MM.1S (cell line): ENCODE measurements at regions not wholly inside any gene's neighbourhood (a gene's known extent, or its start where the extent isn't known, plus 50 kb on each side); places are given as distances from the start of the nearest gene placed in this dataset.

Experiments
- DNase-seq: peaks from one replicate; pipeline ENCODE4 v3.0.0-alpha.2; 2015
- H2AFZ ChIP-seq: fragments of 300-600 bp; sonication (generic); 2 replicates; pipeline ENCODE4 v1.6.0; 2016; ENCODE audit warnings: antibody characterized with exemption, low read length
- H3F3A ChIP-seq: fragments of 300-600 bp; sonication (generic); 2 replicates; pipeline ENCODE4 v1.6.1; 2016; ENCODE audit warnings: mild to moderate bottlenecking, antibody characterized with exemption, low read length, moderate library complexity, mixed read lengths; ENCODE audit not compliant: insufficient read depth
- H3K27ac ChIP-seq: fragments of 300-600 bp; sonication (generic); 2 replicates; pipeline ENCODE4 v1.5.1; 2016; ENCODE audit warnings: mild to moderate bottlenecking, low read length
- H3K27me3 ChIP-seq: fragments of 300-600 bp; sonication (generic); replicated peaks from 2 replicates; pipeline ENCODE4 v1.6.0; 2016; ENCODE audit warnings: low read length; ENCODE audit not compliant: insufficient read depth
- H3K36me3 ChIP-seq: fragments of 300-600 bp; sonication (generic); replicated peaks from 2 replicates; pipeline ENCODE4 v1.6.1; 2016; ENCODE audit warnings: mild to moderate bottlenecking, low read length, mixed read lengths; ENCODE audit not compliant: insufficient read depth
- H3K4me1 ChIP-seq: fragments of 300-600 bp; sonication (generic); 2 replicates; pipeline ENCODE4 v1.6.1; 2016; ENCODE audit warnings: low read length, mixed read lengths
- H3K4me2 ChIP-seq: fragments of 300-600 bp; sonication (generic); 2 replicates; pipeline ENCODE4 v1.6.0; 2016; ENCODE audit warnings: low read depth, low read length
- H3K4me3 ChIP-seq: fragments of 300-600 bp; sonication (generic); 2 replicates; pipeline ENCODE4 v1.5.1; 2016; ENCODE audit warnings: low read length, mixed read lengths
- H3K79me2 ChIP-seq: fragments of 300-600 bp; sonication (generic); 2 replicates; pipeline ENCODE4 v1.6.1; 2016; ENCODE audit warnings: mixed run types, low read length, mixed read lengths
- H3K9ac ChIP-seq: fragments of 300-600 bp; sonication (generic); 2 replicates; pipeline ENCODE4 v1.6.1; 2016; ENCODE audit warnings: low read length, mixed read lengths
- H3K9me2 ChIP-seq: fragments of 300-600 bp; sonication (generic); replicated peaks from 2 replicates; pipeline ENCODE4 v1.6.1; 2016; ENCODE audit warnings: mild to moderate bottlenecking, low read length, mixed read lengths; ENCODE audit not compliant: insufficient read depth
- H3K9me3 ChIP-seq: fragments of 300-600 bp; sonication (generic); replicated peaks from 2 replicates; pipeline ENCODE4 v1.6.1; 2016; ENCODE audit warnings: mild to moderate bottlenecking, low read length, mixed read lengths; ENCODE audit not compliant: insufficient read depth
- H4K20me1 ChIP-seq: fragments of 300-600 bp; sonication (generic); 2 replicates; pipeline ENCODE4 v1.6.1; 2016; ENCODE audit warnings: mild to moderate bottlenecking, low read length, moderate library complexity, mixed read lengths; ENCODE audit not compliant: insufficient read depth
- CTCF ChIP-seq: fragments of 300-600 bp; sonication (generic); IDR thresholded peaks from 2 replicates; pipeline ENCODE4 v1.5.1; 2016; ENCODE audit warnings: antibody characterized with exemption, low read length, mixed read lengths
- EZH2 ChIP-seq: fragments of 300-600 bp; sonication (generic); optimal IDR thresholded peaks from 2 replicates; pipeline ENCODE3; 2017; ENCODE audit warnings: low read depth, mild to moderate bottlenecking, antibody characterized with exemption, low read length, mixed read lengths
- EZH2phosphoT487 ChIP-seq: fragments of 300-600 bp; sonication (generic); IDR thresholded peaks from 2 replicates; pipeline ENCODE4 v1.6.1; 2018; ENCODE audit warnings: antibody characterized with exemption, low read length

GRCh38 chr6:122548820-122549219, 61.4 kb upstream of the PKIB start:
- TF ChIP-seq EZH2 (no peak), EZH2phosphoT487 (no peak), CTCF (no peak)
- no peak overlapping the region for H2AFZ ChIP-seq
- no peak overlapping the region for H3K27ac ChIP-seq
- H4K20me1 ChIP-seq = no peaks in the 10 kb centered on the region
- H3K9me3 ChIP-seq = no peaks in the 10 kb centered on the region
- no peak overlapping the region for H3K4me3 ChIP-seq
- no peaks in the 10 kb centered on the region for H3F3A ChIP-seq
- H3K27me3 ChIP-seq = no peaks in the 10 kb centered on the region
- no peaks in the 10 kb centered on the region for H3K4me1 ChIP-seq
- DNase-seq = no peak
- H3K4me2 ChIP-seq = no peak overlapping the region
- H3K36me3 ChIP-seq = no peaks in the 10 kb centered on the region
- H3K9ac ChIP-seq = no peak overlapping the region
- no peaks in the 10 kb centered on the region for H3K9me2 ChIP-seq
- H3K79me2 ChIP-seq = no peaks in the 10 kb centered on the region

GRCh38 chr6:122553697-122554096, 56.5 kb upstream of the PKIB start:
- H4K20me1 ChIP-seq = no peaks in the 10 kb centered on the region
- no peaks in the 10 kb centered on the region for H3K36me3 ChIP-seq
- no peak overlapping the region for H3K4me3 ChIP-seq
- no peak for DNase-seq
- H3K9me3 ChIP-seq = no peaks in the 10 kb centered on the region
- no peaks in the 10 kb centered on the region for H3K27me3 ChIP-seq
- H3K4me1 ChIP-seq = no peaks in the 10 kb centered on the region
- no peak overlapping the region for H3K27ac ChIP-seq
- TF ChIP-seq CTCF (no peak), EZH2 (no peak), EZH2phosphoT487 (no peak)
- no peaks in the 10 kb centered on the region for H3K79me2 ChIP-seq
- H3K9me2 ChIP-seq = no peaks in the 10 kb centered on the region
- H3F3A ChIP-seq = no peaks in the 10 kb centered on the region
- no peak overlapping the region for H3K9ac ChIP-seq
- H3K4me2 ChIP-seq = no peak overlapping the region
- no peak overlapping the region for H2AFZ ChIP-seq

- H4K20me1 ChIP-seq = no peaks in the 10 kb centered on the region
- no peak for DNase-seq
- no peaks in the 10 kb centered on the region for H3K4me1 ChIP-seq
- H3K27ac ChIP-seq = no peak overlapping the region
- no peaks in the 10 kb centered on the region for H3K79me2 ChIP-seq
- no peaks in the 10 kb centered on the region for H3K9me2 ChIP-seq
- no peaks in the 10 kb centered on the region for H3F3A ChIP-seq
- H3K4me3 ChIP-seq = no peak overlapping the region
- no peaks in the 10 kb centered on the region for H3K36me3 ChIP-seq
- H2AFZ ChIP-seq = no peak overlapping the region
- TF ChIP-seq EZH2 (no peak), EZH2phosphoT487 (no peak), CTCF (no peak)
- no peaks in the 10 kb centered on the region for H3K27me3 ChIP-seq
- H3K9me3 ChIP-seq = no peaks in the 10 kb centered on the region
- H3K4me2 ChIP-seq = no peak overlapping the region
- no peak overlapping the region for H3K9ac ChIP-seq
Observed at GRCh38 chr6:122555561-122555960, 54.6 kb upstream of the PKIB start.
